Tibial artery (tissue), 4 donors: ENCODE measurements at regions not wholly inside any gene's neighbourhood (a gene's known extent, or its start where the extent isn't known, plus 50 kb on each side); places are given as distances from the start of the nearest gene placed in this dataset.

Experiments
- DNase-seq, 2 donors: peaks; one replicate each; pipeline ENCODE4 v3.0.0-alpha.2; 2019
- H3K27ac ChIP-seq, 2 donors: fragments of 200-600 bp; sonication (generic) in 1 of 2; 1 replicate in 1 of 2; 2 replicates in 1 of 2; pipeline ENCODE4 v1.5.1; 2018 to 2019; ENCODE audit warnings: mild to moderate bottlenecking in 1 of 2
- H3K27me3 ChIP-seq, 2 donors: fragments of 200-600 bp; sonication (generic) in 1 of 2; one replicate each; pipeline versions ENCODE4 v1.5.1 to v1.6.0; 2016 to 2019
- H3K36me3 ChIP-seq, 3 donors: fragments of 200-600 bp; sonication (generic) in 2 of 3; one replicate each; pipeline ENCODE4 v1.5.1; 2016 to 2019; ENCODE audit warnings: mild to moderate bottlenecking in 2 of 3
- H3K4me1 ChIP-seq, 4 donors: fragments of 200-600 bp; sonication (generic) in 2 of 4; 1 replicate in 3 of 4; 2 replicates in 1 of 4; pipeline ENCODE4 v1.5.1; 2016 to 2019
- H3K4me3 ChIP-seq, 2 donors: fragments of 200-600 bp; sonication (generic) in 1 of 2; 1 replicate in 1 of 2; 2 replicates in 1 of 2; pipeline ENCODE4 v1.5.1; 2018 to 2019; ENCODE audit warnings: mild to moderate bottlenecking in 2 of 2
- H3K9me3 ChIP-seq, 3 donors: fragments of 200-600 bp; sonication (generic) in 1 of 3; one replicate each; pipeline ENCODE4 v1.5.1; 2016 to 2019
- CTCF ChIP-seq, 2 experiments: fragments of 200-600 bp in 1 of 2; fragments of 450-650 bp in 1 of 2; IDR thresholded peaks; one replicate each; pipeline ENCODE4 v1.5.1; 2017 to 2019; ENCODE audit warnings: antibody characterized with exemption in 2 of 2, mild to moderate bottlenecking in 1 of 2, moderate library complexity in 1 of 2
- intact Hi-C: fragments of 100-400 bp; cut with DNase I; formaldehyde crosslinking; loops from one replicate; pipeline ENCODE4 v1.15.0; 2023; ENCODE audit warnings: low total_unique reads

GRCh38 chr12:100692502-100692901, 102.1 kb upstream of the ANO4 start:
- DNase-seq, result no peak
- intact Hi-C loops, result no loop called here
- TF ChIP-seq CTCF (IDR thresholded peaks at IDR 0.05), result no peak
- no peak overlapping the region for H3K4me3 ChIP-seq
- H3K4me1 ChIP-seq, result no peaks in the 10 kb centered on the region
- no peaks in the 10 kb centered on the region for H3K36me3 ChIP-seq
- H3K27me3 ChIP-seq, result no peaks in the 10 kb centered on the region
- no peaks in the 10 kb centered on the region for H3K9me3 ChIP-seq
- H3K27ac ChIP-seq, result no peak overlapping the region

GRCh38 chr12:100698518-100698917, 96.1 kb upstream of the ANO4 start:
- no peak for TF ChIP-seq CTCF (IDR thresholded peaks at IDR 0.05)
- intact Hi-C loops, result no loop called here
- H3K9me3 ChIP-seq, result no peaks in the 10 kb centered on the region

GRCh38 chr12:100699209-100699608, 95.4 kb upstream of the ANO4 start:
- H3K9me3 ChIP-seq, result no peaks in the 10 kb centered on the region
- no peak overlapping the region for H3K4me3 ChIP-seq
- no peaks in the 10 kb centered on the region for H3K27me3 ChIP-seq
- H3K36me3 ChIP-seq, result no peaks in the 10 kb centered on the region
- H3K27ac ChIP-seq, result no peak overlapping the region
- no peak for TF ChIP-seq CTCF (IDR thresholded peaks at IDR 0.05)
- intact Hi-C loops, result no loop called here
- H3K4me1 ChIP-seq, result no peaks in the 10 kb centered on the region
- no peak for DNase-seq

More at GRCh38 chr12:100698518-100698917, 96.1 kb upstream of the ANO4 start:
- Histone ChIP-seq H3K4me1 (no peaks in the 10 kb centered on the region), H3K36me3 (no peaks in the 10 kb centered on the region), H3K27ac (no peak overlapping the region), H3K27me3 (no peaks in the 10 kb centered on the region), H3K4me3 (no peak overlapping the region)
- DNase-seq, result no peak

- no peak for DNase-seq
- intact Hi-C loops, result no loop called here
- TF ChIP-seq CTCF (IDR thresholded peaks at IDR 0.05), result no peak
- Histone ChIP-seq H3K27ac (no peak overlapping the region), H3K4me1 (no peaks in the 10 kb centered on the region), H3K27me3 (no peaks in the 10 kb centered on the region), H3K36me3 (no peaks in the 10 kb centered on the region), H3K4me3 (no peak overlapping the region), H3K9me3 (no peaks in the 10 kb centered on the region)
Measured at GRCh38 chr12:100703337-100703736, 91.2 kb upstream of the ANO4 start.

- no peak for TF ChIP-seq CTCF (IDR thresholded peaks at IDR 0.05)
- H3K27me3 ChIP-seq, result no peaks in the 10 kb centered on the region
- no peaks in the 10 kb centered on the region for H3K9me3 ChIP-seq
- no peaks in the 10 kb centered on the region for H3K36me3 ChIP-seq
- no peaks in the 10 kb centered on the region for H3K4me1 ChIP-seq
- intact Hi-C loops, result no loop called here
- H3K27ac ChIP-seq, result no peak overlapping the region
- DNase-seq, result no peak
- no peak overlapping the region for H3K4me3 ChIP-seq
Measured at GRCh38 chr12:100703868-100704267, 90.7 kb upstream of the ANO4 start.

- TF ChIP-seq CTCF (IDR thresholded peaks at IDR 0.05), result no peak
- no peaks in the 10 kb centered on the region for H3K4me1 ChIP-seq
- H3K27ac ChIP-seq, result no peak overlapping the region
- H3K27me3 ChIP-seq, result no peaks in the 10 kb centered on the region
- H3K4me3 ChIP-seq, result no peak overlapping the region
- intact Hi-C loops, result no loop called here
- no peak for DNase-seq
- no peaks in the 10 kb centered on the region for H3K9me3 ChIP-seq
- H3K36me3 ChIP-seq, result no peaks in the 10 kb centered on the region
Measured at GRCh38 chr12:100706033-100706432, 88.5 kb upstream of the ANO4 start.
